Sigmoid colon (tissue), 6 donors: ENCODE measurements at regions not wholly inside any gene's neighbourhood (a gene's known extent, or its start where the extent isn't known, plus 50 kb on each side); places are given as distances from the start of the nearest gene placed in this dataset.

Experiments used
- DNase-seq: peaks from one replicate; pipeline ENCODE4 v3.0.0-alpha.2; 2019
- H3K27ac ChIP-seq, 4 donors: fragments of 200-600 bp; sonication (generic); one replicate each; pipeline ENCODE4 v1.5.1; 2016 to 2019; ENCODE audit warnings: mild to moderate bottlenecking in 1 of 4
- H3K27me3 ChIP-seq, 3 donors: fragments of 200-600 bp; sonication (generic); one replicate each; pipeline ENCODE4 v1.5.1; 2019; ENCODE audit warnings: mild to moderate bottlenecking in 1 of 3
- H3K36me3 ChIP-seq, 4 donors: fragments of 200-600 bp; sonication (generic); one replicate each; pipeline ENCODE4 v1.5.1; 2016 to 2019
- H3K4me1 ChIP-seq, 4 donors: fragments of 200-600 bp; sonication (generic); one replicate each; pipeline ENCODE4 v1.5.1; 2017 to 2019
- H3K4me3 ChIP-seq, 4 donors: fragments of 200-600 bp; sonication (generic); one replicate each; pipeline ENCODE4 v1.5.1; 2017 to 2019; ENCODE audit warnings: mild to moderate bottlenecking in 2 of 4, moderate library complexity in 1 of 4
- H3K9me3 ChIP-seq, 4 donors: fragments of 200-600 bp in 3 of 4; sonication (generic) in 3 of 4; one replicate each; pipeline versions ENCODE4 v1.5.1 to v1.6.1; 2013 to 2019
- CTCF ChIP-seq, 4 experiments: fragments of 450-650 bp in 3 of 4; fragments of 200-600 bp in 1 of 4; IDR thresholded peaks; one replicate each; pipeline ENCODE4 v1.5.1; 2016 to 2019; ENCODE audit warnings: antibody characterized with exemption in 4 of 4, mild to moderate bottlenecking in 3 of 4, moderate library complexity in 2 of 4
- EP300 ChIP-seq, 4 donors: sonication (generic); formaldehyde crosslinking; IDR thresholded peaks; one replicate each; pipeline ENCODE4 v1.6.1; 2017; ENCODE audit warnings: antibody characterized with exemption in 4 of 4
- POLR2A ChIP-seq, 2 donors: fragments of 450-650 bp; IDR thresholded peaks; one replicate each; pipeline ENCODE4 v1.6.1; 2016; ENCODE audit warnings: antibody characterized with exemption in 2 of 2, mild to moderate bottlenecking in 2 of 2, moderate library complexity in 2 of 2
- POLR2AphosphoS5 ChIP-seq, 4 donors: sonication (generic); formaldehyde crosslinking; IDR thresholded peaks; one replicate each; pipeline ENCODE4 v1.6.1; 2017; ENCODE audit warnings: antibody characterized with exemption in 4 of 4
- WGBS, 2 donors: extraction: QIAGEN DNeasy Blood & Tissue Kit; methylation state at CpG; one replicate each; pipeline ENCODE4 v1.1.7; 2013; 5-methylcytosine and 5-hydroxymethylcytosine counted together
- intact Hi-C: fragments of 100-400 bp; cut with DNase I; formaldehyde crosslinking; loops from one replicate; pipeline ENCODE4 v1.15.1; 2023
- donor health status: healthy with polysubstance abuse.
- donor health status: healthy.

GRCh38 chr1:173423291-173423690 lies 53.8 kb upstream of the PRDX6 start:
- Histone ChIP-seq H3K9me3 (no peaks in the 10 kb centered on the region), H3K36me3 (no peaks in the 10 kb centered on the region), H3K27ac (no peak overlapping the region), H3K27me3 (no peaks in the 10 kb centered on the region), H3K4me1 (peaks cover 0 to 4% (median 0%) of the 10 kb centered on the region in 4 donors), H3K4me3 (no peak overlapping the region)
- intact Hi-C loops = loop anchor here (5.0 kb wide), 2 partner anchors 444 to 681 kb away; partner anchors contain the start of genes GAS5 and ZBTB37
- 92 to 93% methylated on average over 1 of the region's 1 CpG for WGBS, 2 donors
- no peak for DNase-seq
- TF ChIP-seq POLR2A (IDR thresholded peaks at IDR 0.05) (no peak), POLR2AphosphoS5 (IDR thresholded peaks at IDR 0.05) (no peak), CTCF (IDR thresholded peaks at IDR 0.05) (no peak), EP300 (IDR thresholded peaks at IDR 0.05) (no peak)

GRCh38 chr1:173424143-173424542 lies 53.0 kb upstream of the PRDX6 start:
- H3K27ac ChIP-seq = no peak overlapping the region
- WGBS, 2 donors = 90 to 95% methylated on average over 4 of the region's 4 CpGs
- intact Hi-C loops = loop anchor here (5.0 kb wide), 2 partner anchors 443 to 682 kb away; partner anchors contain the start of genes GAS5 and ZBTB37
- TF ChIP-seq POLR2AphosphoS5 (IDR thresholded peaks at IDR 0.05) (no peak), EP300 (IDR thresholded peaks at IDR 0.05) (no peak), CTCF (IDR thresholded peaks at IDR 0.05) (no peak), POLR2A (IDR thresholded peaks at IDR 0.05) (no peak)
- no peak overlapping the region for H3K4me3 ChIP-seq
- no peaks in the 10 kb centered on the region for H3K36me3 ChIP-seq
- no peaks in the 10 kb centered on the region for H3K9me3 ChIP-seq
- no peaks in the 10 kb centered on the region for H3K27me3 ChIP-seq
- DNase-seq = no peak
- peaks cover 0 to 6% (median 6%) of the 10 kb centered on the region in 4 donors for H3K4me1 ChIP-seq

- DNase-seq = no peak
- no peaks in the 10 kb centered on the region for H3K9me3 ChIP-seq
- H3K4me3 ChIP-seq = no peak overlapping the region
- no peaks in the 10 kb centered on the region for H3K27me3 ChIP-seq
- H3K4me1 ChIP-seq = peaks cover 0 to 14% (median 13%) of the 10 kb centered on the region in 4 donors
- 48 to 79% methylated on average over 2 of the region's 2 CpGs for WGBS, 2 donors
- H3K36me3 ChIP-seq = no peaks in the 10 kb centered on the region
- TF ChIP-seq POLR2AphosphoS5 (IDR thresholded peaks at IDR 0.05) (no peak), POLR2A (IDR thresholded peaks at IDR 0.05) (no peak), EP300 (IDR thresholded peaks at IDR 0.05) (no peak), CTCF (IDR thresholded peaks at IDR 0.05) (no peak)
- intact Hi-C loops = loop anchor here (5.0 kb wide), 2 partner anchors 442 to 683 kb away; partner anchors contain the start of genes GAS5 and ZBTB37
- no peak overlapping the region for H3K27ac ChIP-seq
Observed at GRCh38 chr1:173424782-173425407, 52.2 kb upstream of the PRDX6 start.

- no peaks in the 10 kb centered on the region for H3K9me3 ChIP-seq
- intact Hi-C loops = no loop called here
- no peaks in the 10 kb centered on the region for H3K36me3 ChIP-seq
- DNase-seq = no peak
- no peaks in the 10 kb centered on the region for H3K27me3 ChIP-seq
- no peak overlapping the region for H3K4me3 ChIP-seq
- H3K4me1 ChIP-seq = peaks cover 0 to 25% (median 23%) of the 10 kb centered on the region in 4 donors
- no peak overlapping the region for H3K27ac ChIP-seq
- TF ChIP-seq EP300 (IDR thresholded peaks at IDR 0.05) (no peak), CTCF (IDR thresholded peaks at IDR 0.05) (no peak), POLR2AphosphoS5 (IDR thresholded peaks at IDR 0.05) (no peak), POLR2A (IDR thresholded peaks at IDR 0.05) (no peak)
- 33 to 68% methylated on average over 5 of the region's 5 CpGs for WGBS, 2 donors
Observed at GRCh38 chr1:173426057-173426456, 51.1 kb upstream of the PRDX6 start.
